NCI-H2029 treated with DMSO at 0.1 percent for 48 hours (cell line): ENCODE measurements at regions not wholly inside any gene's neighbourhood (a gene's known extent, or its start where the extent isn't known, plus 50 kb on each side); places are given as distances from the start of the nearest gene placed in this dataset.
"Not testable (repeated sequence)": the region's sequence is repeated elsewhere in the genome, so short reads cannot be mapped to it uniquely, and the experiment has no call there.

Experiments
- DNase-seq: peaks from one replicate; lab custom pipeline; 2025; lab: John Stamatoyannopoulos, UW

DNA sequence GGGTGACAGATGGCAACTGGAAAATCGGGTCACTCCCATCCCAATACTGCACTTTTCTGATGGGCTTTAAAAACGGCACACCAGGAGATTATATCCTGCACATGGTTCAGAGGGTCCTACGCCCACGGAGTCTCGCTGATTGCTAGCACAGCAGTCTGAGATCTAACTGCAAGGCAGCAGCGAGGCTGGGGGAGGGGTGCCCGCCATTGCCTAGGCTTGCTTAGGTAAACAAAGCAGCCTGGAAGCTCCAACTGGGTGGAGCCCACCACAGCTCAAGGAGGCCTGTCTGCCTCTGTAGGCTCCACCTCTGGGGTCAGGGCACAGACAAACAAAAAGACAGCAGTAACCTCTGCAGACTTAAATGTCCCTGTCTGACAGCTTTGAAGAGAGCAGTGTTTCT, 158.7 kb upstream of the MOCS2 start:
- DNase-seq = not testable (repeated sequence)

- no peak for DNase-seq
Measured at GRCh38 chr5:53275666-53276065, 166.1 kb upstream of the MOCS2 start.

- DNase-seq = no peak
Measured at GRCh38 chr5:53276825-53277224, 167.3 kb upstream of the MOCS2 start.

DNA sequence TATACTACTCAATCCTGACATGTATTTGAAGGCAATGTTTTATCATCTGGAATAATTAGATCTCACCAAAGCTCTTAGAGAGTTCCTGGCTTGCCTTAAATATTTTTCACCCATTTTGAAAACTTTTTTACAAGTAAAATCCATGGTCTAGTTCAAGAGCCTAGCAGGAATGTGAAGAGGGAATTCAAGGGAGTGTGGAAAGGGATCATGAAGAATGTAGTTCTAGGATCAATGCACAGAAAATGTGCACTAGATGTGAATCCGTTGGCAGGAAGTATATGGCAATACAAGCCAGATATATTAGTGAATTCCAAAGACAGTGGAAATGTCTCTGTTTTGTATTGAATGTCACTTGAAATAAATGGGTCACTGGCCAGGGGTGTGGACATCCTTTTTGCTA, 167.9 kb upstream of the MOCS2 start:
- DNase-seq = no peak

DNA sequence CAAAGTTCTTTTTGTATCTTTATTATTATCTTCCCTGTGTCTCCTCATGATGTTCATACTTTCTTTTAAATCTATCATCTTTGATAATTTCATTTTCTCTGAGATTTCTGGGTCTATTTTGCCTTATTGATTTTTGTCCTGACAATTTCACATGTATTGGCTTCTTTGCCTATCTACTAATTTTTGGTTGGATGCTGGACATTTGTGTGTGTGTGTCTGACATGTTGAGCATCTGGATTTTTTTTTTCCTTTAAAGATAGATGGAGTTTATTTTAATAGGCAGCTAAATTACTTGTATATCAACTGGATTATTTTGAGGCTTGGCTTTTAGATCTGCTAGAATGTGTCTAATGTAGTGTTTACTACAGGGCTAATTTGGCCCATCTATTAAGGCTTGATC, 178.0 kb upstream of the MOCS2 start:
- DNase-seq = no peak

DNA sequence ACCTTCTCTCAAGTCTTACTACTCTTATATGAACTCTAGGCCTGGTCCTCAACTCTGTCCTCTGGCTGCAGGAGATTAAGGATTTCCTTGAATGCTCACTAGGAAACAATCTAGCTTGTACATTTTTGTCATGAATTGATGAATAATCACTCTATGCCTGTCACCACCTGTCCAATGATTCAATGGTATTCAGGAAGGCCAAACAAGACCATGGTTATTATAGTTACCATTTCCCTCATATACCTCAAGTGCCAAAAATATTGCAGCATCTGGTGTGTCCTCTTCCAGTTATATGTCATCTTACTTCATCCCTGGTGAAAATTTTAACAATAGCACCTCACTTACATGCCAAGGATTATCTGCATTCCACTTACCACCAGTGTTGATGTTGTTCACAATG, 179.0 kb upstream of the MOCS2 start:
- no peak for DNase-seq

DNA sequence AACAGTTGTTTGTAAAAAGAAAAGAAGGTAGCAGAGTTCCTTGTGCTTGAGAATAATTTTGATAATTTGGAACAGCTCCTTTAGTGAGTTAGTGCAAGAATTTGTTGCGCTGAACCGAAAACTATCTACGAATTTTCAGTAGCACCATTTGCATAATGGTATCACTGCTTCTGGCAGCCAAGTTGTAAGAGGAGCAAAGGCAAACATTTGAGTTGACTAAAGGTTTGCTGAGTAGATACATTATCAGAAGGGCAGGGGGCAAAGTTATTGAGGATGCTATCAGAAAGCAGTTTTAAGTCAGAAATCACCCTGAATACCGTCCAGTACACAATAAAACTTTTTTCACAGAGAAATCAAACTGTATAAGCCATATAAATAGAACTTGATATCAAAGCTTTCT, 181.5 kb upstream of the MOCS2 start:
- DNase-seq = no peak

- DNase-seq = no peak
Measured at GRCh38 chr5:53291528-53291927, 182.0 kb upstream of the MOCS2 start.

GRCh38 chr5:53298841-53299240, 181.6 kb upstream of the FST start:
- DNase-seq = no peak

GRCh38 chr5:53302529-53302928, 177.9 kb upstream of the FST start:
- no peak for DNase-seq

GRCh38 chr5:53303105-53303504, 177.3 kb upstream of the FST start:
- DNase-seq = no peak

- not testable (repeated sequence) for DNase-seq
Measured at GRCh38 chr5:53305316-53305715, 175.1 kb upstream of the FST start.

DNA sequence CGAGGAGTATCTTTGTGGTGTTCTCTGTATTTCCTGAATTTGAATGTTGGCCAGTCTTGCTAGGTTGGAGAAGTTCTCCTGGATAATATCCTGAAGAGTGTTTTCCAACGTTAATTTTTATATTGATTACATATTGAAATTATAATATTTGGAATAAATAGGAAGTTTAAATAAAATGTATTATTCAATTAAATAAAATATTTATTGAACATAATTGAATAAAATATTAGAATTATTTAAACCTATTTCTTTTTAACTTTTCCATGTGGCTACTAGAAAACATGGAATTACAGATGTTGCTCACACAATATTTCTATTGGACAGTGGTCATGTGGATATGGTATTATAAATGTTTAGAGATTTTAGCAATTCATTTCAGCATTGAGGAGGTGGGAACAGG, 170.8 kb upstream of the FST start:
- DNase-seq = no peak

DNA sequence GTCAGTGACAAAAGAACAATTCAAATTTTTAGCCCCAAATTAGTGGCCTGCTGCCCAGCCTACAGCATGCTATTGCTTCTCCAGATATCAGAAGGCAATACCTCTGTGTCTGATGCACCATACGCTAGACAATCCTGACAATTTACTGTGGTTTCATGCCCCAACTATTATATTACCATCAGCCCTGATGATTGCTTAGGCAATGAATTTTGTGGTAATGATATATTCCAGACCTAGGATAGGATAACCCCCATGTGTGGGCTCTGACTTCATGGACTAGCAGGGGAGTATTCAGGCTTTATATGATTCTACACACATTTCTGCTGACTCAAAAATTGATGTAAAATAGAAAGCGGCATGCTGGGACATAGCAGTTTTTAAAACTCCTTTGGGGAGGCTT, 168.7 kb upstream of the FST start:
- no peak for DNase-seq

- no peak for DNase-seq
Measured at GRCh38 chr5:53313145-53313544, 167.3 kb upstream of the FST start.

DNA sequence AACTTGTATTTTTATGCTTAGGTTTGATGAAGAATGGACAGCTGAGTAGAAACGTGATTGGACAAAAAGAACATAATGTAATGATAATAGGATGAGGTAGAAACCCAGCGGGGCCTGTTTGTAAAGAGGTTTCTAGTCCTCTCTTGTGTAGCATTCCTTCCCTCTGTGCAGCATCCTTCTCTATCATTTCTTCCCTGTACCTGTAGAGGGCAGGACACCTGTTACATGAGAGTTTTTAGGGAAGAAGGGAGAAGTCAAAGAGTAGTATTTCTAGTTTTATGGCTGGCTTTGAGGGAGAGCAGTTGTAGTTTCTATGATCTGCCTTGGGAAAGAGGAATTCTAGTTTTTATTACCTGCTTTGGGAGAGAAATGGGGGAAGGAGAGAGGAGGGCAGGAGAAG, 162.1 kb upstream of the FST start:
- no peak for DNase-seq

- no peak for DNase-seq
Measured at GRCh38 chr5:53319315-53319714, 161.1 kb upstream of the FST start.

- DNase-seq = no peak
Measured at GRCh38 chr5:53321073-53321472, 159.4 kb upstream of the FST start.

- no peak for DNase-seq
Measured at GRCh38 chr5:53321721-53322120, 158.7 kb upstream of the FST start.

- no peak for DNase-seq
Measured at GRCh38 chr5:53322257-53322656, 158.2 kb upstream of the FST start.

- no peak for DNase-seq
Measured at GRCh38 chr5:53323511-53323910, 156.9 kb upstream of the FST start.

DNA sequence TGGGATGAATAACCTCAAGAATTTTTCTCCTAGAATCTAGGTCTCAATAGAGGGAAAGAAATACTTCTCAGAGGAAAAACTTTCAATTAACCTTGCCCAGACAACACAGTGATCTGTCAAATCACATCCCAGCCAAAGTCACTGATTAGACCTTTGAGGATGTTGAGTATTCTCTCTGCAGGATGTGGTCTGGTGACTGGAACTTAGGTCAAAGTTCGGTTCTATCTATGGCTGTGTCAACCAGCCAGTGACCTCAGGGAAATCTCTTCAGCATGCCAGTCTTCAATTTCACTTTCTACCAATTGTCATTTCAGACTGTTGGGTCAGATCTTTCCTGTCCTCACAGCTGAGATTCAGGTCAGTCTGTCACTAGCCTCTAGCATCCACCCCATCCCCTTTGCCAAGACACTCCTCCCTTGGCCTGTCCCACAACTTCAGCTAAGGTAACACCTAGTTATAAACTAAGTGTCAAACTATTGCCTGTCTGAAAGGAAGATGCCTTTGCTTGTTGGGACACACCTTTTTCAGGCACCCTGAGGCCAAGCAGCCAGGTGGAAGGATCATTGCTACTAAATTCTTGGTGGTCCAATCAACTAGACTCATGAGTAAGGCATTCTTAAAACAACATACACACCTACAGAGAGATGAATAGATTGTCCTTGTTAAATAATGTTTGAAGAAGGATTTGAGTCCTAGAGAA, 156.3 kb upstream of the FST start:
- DNase-seq = no peak

DNA sequence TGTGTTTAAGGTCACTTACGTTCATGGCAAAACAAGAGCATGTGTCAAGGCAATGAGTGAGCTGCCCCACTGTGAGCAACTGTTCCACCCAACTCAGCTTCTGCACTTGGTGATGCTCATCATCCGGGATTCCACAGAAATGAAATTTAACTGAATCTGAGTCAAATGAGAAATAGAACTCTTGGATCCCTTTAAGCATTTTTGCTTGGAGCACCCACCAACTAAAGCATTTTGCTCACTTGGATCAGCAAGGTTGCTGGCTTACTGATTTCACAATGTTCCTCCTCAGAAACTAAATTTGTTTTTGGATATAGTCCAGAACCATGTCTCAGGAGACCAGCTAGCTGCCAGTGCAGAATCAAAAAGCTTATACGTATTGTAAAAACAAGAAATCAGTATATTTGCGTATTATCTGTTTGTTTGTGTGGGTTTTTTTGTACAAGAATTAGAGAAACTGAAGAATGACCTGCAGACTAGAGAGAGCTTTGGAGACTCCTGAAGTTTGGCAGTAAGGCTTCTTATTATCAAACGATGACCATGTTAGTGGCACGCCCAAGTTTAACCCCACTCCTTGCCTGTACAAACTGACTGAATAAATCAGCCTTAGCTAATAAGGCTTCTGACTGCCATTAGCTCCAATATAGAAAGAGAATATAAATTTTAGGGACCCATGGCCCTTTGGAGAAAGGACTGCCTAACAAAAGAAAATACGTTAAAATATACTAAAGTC, 153.8 kb upstream of the FST start:
- no peak for DNase-seq

DNA sequence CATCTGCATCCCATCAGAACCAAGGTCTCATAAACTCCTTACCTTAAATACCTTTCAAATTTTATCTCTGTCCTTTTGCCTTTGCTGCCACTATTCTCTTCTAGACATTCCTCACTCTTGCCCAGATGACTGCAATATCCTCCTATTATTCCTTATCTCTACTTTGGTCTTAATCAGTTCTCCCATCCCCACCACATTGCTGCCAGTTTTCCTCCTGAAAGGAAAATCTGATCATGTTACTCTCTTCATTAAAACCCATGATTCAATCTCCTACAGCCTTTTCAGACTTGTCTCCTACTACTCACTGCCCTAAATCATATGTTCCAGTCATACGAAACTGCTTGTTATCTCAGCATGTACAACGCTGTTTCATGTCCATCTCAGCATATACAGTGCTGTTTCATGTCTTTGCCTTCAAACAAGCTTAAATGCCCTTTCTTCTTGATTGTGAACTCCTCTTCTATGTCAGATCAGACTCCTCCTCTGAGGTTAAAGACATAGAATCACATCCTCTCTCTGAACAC, 152.6 kb upstream of the FST start:
- no peak for DNase-seq
